ENCODE measurements at regions not wholly inside any gene's neighbourhood (a gene's known extent, or its start where the extent isn't known, plus 50 kb on each side); places are given as distances from the start of the nearest gene placed in this dataset.

GRCh38 chr2:18247282-18248110 lies 313.0 kb downstream of the RDH14 start:
- TF ChIP-seq CTCF (conservative IDR thresholded peaks at IDR 0.05; ENCODE audit: low read depth, low read length), result no peak
- TF ChIP-seq EZH2 (IDR thresholded peaks at IDR 0.05; ENCODE audit: borderline replicate concordance, low read depth, low read length, poor library complexity, severe bottlenecking), result no peak

Data from A673 (cell line).